ENCODE measurements at regions not wholly inside any gene's neighbourhood (a gene's known extent, or its start where the extent isn't known, plus 50 kb on each side); places are given as distances from the start of the nearest gene placed in this dataset.
A peak's percentile ranks its signal among the peaks of the same experiment; 100 is the strongest.

DNA sequence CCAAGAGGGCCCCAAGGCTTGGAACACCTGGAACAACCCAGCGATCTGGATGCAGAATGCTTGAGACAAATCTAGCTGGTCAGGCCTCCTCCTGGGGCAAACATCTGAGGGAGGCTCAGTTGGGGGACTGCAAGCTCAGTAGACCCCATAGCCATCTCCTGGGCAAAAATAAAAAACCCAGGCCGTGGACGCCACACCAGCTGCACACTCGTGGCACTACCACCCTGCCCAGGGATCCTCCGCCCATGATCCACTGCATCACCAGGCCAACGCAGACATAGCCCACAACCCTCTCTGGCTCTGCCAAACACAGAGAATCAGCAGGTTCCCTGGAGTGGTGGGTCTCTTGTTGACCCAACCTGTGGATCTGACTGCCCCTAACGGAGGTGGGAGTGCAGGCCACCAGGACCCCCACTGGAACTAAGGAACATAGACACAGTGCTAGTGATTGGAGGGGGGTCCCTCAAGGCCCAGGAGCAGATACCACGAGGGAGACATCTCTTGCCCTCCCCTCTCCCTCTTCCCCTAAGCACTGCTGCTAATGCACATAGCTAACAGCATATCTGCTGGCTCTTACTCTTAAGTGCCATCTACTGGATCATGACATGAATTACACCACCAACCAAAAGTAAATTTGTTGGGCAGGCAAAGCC lies 147.2 kb downstream of the CHD1L start:
- no peak for TF ChIP-seq JUN (IDR thresholded peaks at IDR 0.05)
- TF ChIP-seq, protein P1, sequence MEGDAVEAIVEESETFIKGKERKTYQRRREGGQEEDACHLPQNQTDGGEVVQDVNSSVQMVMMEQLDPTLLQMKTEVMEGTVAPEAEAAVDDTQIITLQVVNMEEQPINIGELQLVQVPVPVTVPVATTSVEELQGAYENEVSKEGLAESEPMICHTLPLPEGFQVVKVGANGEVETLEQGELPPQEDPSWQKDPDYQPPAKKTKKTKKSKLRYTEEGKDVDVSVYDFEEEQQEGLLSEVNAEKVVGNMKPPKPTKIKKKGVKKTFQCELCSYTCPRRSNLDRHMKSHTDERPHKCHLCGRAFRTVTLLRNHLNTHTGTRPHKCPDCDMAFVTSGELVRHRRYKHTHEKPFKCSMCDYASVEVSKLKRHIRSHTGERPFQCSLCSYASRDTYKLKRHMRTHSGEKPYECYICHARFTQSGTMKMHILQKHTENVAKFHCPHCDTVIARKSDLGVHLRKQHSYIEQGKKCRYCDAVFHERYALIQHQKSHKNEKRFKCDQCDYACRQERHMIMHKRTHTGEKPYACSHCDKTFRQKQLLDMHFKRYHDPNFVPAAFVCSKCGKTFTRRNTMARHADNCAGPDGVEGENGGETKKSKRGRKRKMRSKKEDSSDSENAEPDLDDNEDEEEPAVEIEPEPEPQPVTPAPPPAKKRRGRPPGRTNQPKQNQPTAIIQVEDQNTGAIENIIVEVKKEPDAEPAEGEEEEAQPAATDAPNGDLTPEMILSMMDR (IDR thresholded peaks at IDR 0.05), result peak; percentile 53
- TF ChIP-seq ZNF302 (CRISPR knock-in tag; IDR thresholded peaks at IDR 0.05), result no peak
- no peak for TF ChIP-seq FOSB (CRISPR knock-in tag; IDR thresholded peaks at IDR 0.05)
- TF ChIP-seq KDM1A (IDR thresholded peaks at IDR 0.05; ENCODE audit: low read depth), result no peak
- TF ChIP-seq, protein P2, sequence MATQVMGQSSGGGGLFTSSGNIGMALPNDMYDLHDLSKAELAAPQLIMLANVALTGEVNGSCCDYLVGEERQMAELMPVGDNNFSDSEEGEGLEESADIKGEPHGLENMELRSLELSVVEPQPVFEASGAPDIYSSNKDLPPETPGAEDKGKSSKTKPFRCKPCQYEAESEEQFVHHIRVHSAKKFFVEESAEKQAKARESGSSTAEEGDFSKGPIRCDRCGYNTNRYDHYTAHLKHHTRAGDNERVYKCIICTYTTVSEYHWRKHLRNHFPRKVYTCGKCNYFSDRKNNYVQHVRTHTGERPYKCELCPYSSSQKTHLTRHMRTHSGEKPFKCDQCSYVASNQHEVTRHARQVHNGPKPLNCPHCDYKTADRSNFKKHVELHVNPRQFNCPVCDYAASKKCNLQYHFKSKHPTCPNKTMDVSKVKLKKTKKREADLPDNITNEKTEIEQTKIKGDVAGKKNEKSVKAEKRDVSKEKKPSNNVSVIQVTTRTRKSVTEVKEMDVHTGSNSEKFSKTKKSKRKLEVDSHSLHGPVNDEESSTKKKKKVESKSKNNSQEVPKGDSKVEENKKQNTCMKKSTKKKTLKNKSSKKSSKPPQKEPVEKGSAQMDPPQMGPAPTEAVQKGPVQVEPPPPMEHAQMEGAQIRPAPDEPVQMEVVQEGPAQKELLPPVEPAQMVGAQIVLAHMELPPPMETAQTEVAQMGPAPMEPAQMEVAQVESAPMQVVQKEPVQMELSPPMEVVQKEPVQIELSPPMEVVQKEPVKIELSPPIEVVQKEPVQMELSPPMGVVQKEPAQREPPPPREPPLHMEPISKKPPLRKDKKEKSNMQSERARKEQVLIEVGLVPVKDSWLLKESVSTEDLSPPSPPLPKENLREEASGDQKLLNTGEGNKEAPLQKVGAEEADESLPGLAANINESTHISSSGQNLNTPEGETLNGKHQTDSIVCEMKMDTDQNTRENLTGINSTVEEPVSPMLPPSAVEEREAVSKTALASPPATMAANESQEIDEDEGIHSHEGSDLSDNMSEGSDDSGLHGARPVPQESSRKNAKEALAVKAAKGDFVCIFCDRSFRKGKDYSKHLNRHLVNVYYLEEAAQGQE (IDR thresholded peaks at IDR 0.05), result no peak
- peak; percentile 40 to 61; a peak in 3 of 5 replicates for TF ChIP-seq RAD21 (conservative IDR thresholded peaks at IDR 0.05 in 1 of 2, IDR thresholded peaks at IDR 0.05 in 1 of 2)
- TF ChIP-seq SMC3 (IDR thresholded peaks at IDR 0.05), result peak; percentile 32; the same call in 1 of the 3 replicates
